GM10266 (cell line): ENCODE measurements at regions not wholly inside any gene's neighbourhood (a gene's known extent, or its start where the extent isn't known, plus 50 kb on each side); places are given as distances from the start of the nearest gene placed in this dataset.

Experiments
- DNase-seq: peaks from one replicate; pipeline ENCODE4 v3.0.0; 2012; ENCODE audit errors: extremely low spot score
- TF ChIP-seq, protein P1 (sequence below): IDR thresholded peaks from 2 replicates; pipeline ENCODE4 v1.5.1; 2012; ENCODE audit warnings: mild to moderate bottlenecking, low read depth; ENCODE audit not compliant: control insufficient read depth, insufficient read depth; ENCODE audit errors: missing control alignments

GRCh38 chr10:69734797-69735468 is 66.8 kb upstream of the COL13A1 start:
- DNase-seq: no peak

GRCh38 chr10:69736886-69737641 is 64.6 kb upstream of the COL13A1 start:
- TF ChIP-seq, protein P1, sequence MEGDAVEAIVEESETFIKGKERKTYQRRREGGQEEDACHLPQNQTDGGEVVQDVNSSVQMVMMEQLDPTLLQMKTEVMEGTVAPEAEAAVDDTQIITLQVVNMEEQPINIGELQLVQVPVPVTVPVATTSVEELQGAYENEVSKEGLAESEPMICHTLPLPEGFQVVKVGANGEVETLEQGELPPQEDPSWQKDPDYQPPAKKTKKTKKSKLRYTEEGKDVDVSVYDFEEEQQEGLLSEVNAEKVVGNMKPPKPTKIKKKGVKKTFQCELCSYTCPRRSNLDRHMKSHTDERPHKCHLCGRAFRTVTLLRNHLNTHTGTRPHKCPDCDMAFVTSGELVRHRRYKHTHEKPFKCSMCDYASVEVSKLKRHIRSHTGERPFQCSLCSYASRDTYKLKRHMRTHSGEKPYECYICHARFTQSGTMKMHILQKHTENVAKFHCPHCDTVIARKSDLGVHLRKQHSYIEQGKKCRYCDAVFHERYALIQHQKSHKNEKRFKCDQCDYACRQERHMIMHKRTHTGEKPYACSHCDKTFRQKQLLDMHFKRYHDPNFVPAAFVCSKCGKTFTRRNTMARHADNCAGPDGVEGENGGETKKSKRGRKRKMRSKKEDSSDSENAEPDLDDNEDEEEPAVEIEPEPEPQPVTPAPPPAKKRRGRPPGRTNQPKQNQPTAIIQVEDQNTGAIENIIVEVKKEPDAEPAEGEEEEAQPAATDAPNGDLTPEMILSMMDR: no peak
- no peak for DNase-seq

More at GRCh38 chr10:69734797-69735468, 66.8 kb upstream of the COL13A1 start:
- TF ChIP-seq, protein P1: no peak

- TF ChIP-seq, protein P1: no peak
These were observed 63.6 kb upstream of the COL13A1 start for GRCh38 chr10:69738071-69738470.

DNA sequence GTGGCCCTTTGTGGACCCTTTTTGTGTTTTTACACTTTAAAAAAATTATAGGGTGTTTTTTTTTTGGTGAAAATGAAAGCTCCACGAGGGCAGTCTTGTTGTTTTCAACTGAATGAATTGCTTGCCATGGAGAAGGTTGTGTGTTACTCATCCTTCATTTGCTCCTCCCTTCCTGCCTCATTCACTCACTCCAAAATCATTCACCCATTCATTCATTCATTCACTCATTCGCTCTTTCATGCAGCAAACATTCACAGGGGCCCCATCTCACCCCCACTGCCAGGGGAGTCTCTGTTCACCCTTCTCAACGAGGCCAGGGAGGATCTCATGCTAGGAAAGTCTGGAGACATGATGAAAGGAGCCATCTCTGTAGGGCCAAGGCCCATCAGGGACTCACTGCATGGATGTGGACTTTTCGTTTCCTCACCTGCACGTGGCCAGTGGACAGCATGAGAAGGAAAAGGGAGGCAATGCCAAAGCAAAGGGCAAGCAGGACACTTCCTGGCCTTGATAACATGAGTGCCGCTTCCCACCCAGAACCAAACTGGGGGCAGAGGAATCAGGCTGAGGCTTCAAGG is 62.8 kb upstream of the COL13A1 start:
- no peak for DNase-seq
- TF ChIP-seq, protein P1: no peak

More at GRCh38 chr10:69738071-69738470, 63.6 kb upstream of the COL13A1 start:
- DNase-seq: no peak

DNA sequence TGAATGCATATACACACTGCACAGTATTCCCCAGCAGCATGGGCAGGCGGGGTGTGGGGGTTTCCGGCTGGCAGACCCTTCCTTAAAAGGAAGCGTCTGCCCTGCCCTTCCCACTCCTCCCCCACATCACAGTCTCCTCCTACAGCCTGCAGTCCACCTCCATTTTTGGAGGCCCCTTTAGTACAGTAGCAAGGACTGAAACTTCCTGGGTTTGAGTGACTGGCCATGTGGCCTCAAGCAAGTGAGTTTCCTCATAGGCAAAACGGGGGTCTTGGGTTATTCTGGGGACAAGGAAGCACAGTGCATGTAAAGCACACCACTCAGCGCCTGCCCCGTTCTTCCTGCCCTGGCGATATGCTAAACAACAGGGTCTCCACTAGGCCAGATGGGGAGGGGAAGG is 62.1 kb upstream of the COL13A1 start:
- TF ChIP-seq, protein P1: no peak
- no peak for DNase-seq

DNA sequence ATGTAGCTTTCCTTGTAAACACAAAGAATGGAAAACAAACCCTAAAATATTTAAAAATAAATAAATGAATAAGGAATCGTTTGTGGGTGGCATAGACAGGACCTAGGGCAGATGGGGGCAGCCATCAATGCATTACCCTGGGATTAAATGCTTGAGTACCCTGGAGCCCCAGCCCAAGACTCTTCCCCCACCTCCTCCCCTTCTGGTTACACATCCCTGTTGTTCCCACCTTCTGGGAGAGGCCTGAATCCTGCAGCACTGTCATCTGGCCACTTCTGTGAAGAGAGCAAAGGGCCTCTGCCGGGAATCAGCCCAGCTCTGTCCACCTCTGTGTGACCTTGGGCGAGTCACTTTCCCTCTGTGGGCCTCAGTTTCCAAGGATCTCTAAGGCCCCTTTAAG is 61.6 kb upstream of the COL13A1 start:
- DNase-seq: no peak

GRCh38 chr10:69741252-69741651 is 60.5 kb upstream of the COL13A1 start:
- no peak for DNase-seq
- TF ChIP-seq, protein P1: no peak

More for the DNA sequence above, 61.6 kb upstream of the COL13A1 start:
- TF ChIP-seq, protein P1: no peak
